ENCODE measurements at regions not wholly inside any gene's neighbourhood (a gene's known extent, or its start where the extent isn't known, plus 50 kb on each side); places are given as distances from the start of the nearest gene placed in this dataset.

- no peak for TF ChIP-seq POLR2A (IDR thresholded peaks at IDR 0.05)
- TF ChIP-seq CTCF (IDR thresholded peaks at IDR 0.05), result no peak
Observed at GRCh38 chr11:91231226-91231625, 993.4 kb upstream of the FAT3 start.
